Naive thymus-derived CD4-positive, alpha-beta T cell (primary cell): ENCODE measurements at regions not wholly inside any gene's neighbourhood (a gene's known extent, or its start where the extent isn't known, plus 50 kb on each side); places are given as distances from the start of the nearest gene placed in this dataset.

ENCODE experiments used
- ATAC-seq: fragments of 150-1000 bp; cut with Tn5 transposase; 2 replicates; pipeline ENCODE4 v1.10.0; 2021; ENCODE audit warnings: mild to moderate bottlenecking, moderate library complexity
- CTCF ChIA-PET: fragments of 350-600 bp; sonication (Branson Sonifier 250); formaldehyde crosslinking; loops from one replicate; lab custom pipeline; 2021; ENCODE audit warnings: antibody characterized with exemption; lab: Charles Lee
- POLR2A ChIA-PET: fragments of 350-600 bp; sonication (Branson Sonifier 250); formaldehyde crosslinking; loops from one replicate; lab custom pipeline; 2021; ENCODE audit warnings: antibody characterized with exemption, inconsistent platforms; lab: Charles Lee
- DNase-seq, 9 donors: peaks; one replicate each; pipeline versions ENCODE4 v3.0.0 to v3.0.0-alpha.2; 2020 to 2022; ENCODE audit warnings: mixed read lengths in 1 of 9
- H3K27ac ChIP-seq: one replicate; pipeline ENCODE4 v1.7.0; 2013; ENCODE audit warnings: mild to moderate bottlenecking, low read depth, low read length, moderate library complexity
- H3K27me3 ChIP-seq, 2 donors: one replicate each; pipeline ENCODE4 v1.7.0; 2013; ENCODE audit warnings: low read length in 2 of 2, mild to moderate bottlenecking in 2 of 2, moderate library complexity in 2 of 2; ENCODE audit not compliant: control insufficient read depth in 2 of 2, insufficient read depth in 2 of 2
- H3K36me3 ChIP-seq, 3 experiments: 1 replicate in 2 of 3; 2 replicates in 1 of 3; pipeline ENCODE4 v1.7.0; 2013; ENCODE audit warnings: low read length in 3 of 3, mild to moderate bottlenecking in 3 of 3, moderate library complexity in 1 of 3; ENCODE audit not compliant: insufficient read depth in 3 of 3, control insufficient read depth in 2 of 3
- H3K4me1 ChIP-seq, 2 donors: one replicate each; pipeline ENCODE4 v1.7.0; 2013; ENCODE audit warnings: low read length in 2 of 2, mild to moderate bottlenecking in 2 of 2, moderate library complexity in 1 of 2; ENCODE audit not compliant: control insufficient read depth in 2 of 2, insufficient read depth in 2 of 2
- H3K4me3 ChIP-seq: 2 replicates; pipeline ENCODE4 v1.7.0; 2013; ENCODE audit warnings: mild to moderate bottlenecking, low read length
- H3K9me3 ChIP-seq, 3 experiments: 1 replicate in 2 of 3; 2 replicates in 1 of 3; pipeline ENCODE4 v1.7.0; 2013; ENCODE audit warnings: low read length in 3 of 3; ENCODE audit not compliant: control insufficient read depth in 2 of 3
- H3K27ac Mint-ChIP-seq, 9 donors: one replicate each; pipeline ENCODE4 v1.8.0; 2020 to 2022; ENCODE audit warnings: mixed read lengths in 9 of 9, mild to moderate bottlenecking in 8 of 9, moderate library complexity in 5 of 9, inconsistent platforms in 2 of 9
- H3K27me3 Mint-ChIP-seq, 5 donors: one replicate each; pipeline ENCODE4 v1.8.0; 2021 to 2022; ENCODE audit warnings: mixed read lengths in 5 of 5, mild to moderate bottlenecking in 1 of 5
- H3K36me3 Mint-ChIP-seq, 5 donors: one replicate each; pipeline ENCODE4 v1.8.0; 2020 to 2022; ENCODE audit warnings: mixed read lengths in 5 of 5, mild to moderate bottlenecking in 3 of 5, inconsistent platforms in 1 of 5
- H3K4me1 Mint-ChIP-seq, 7 donors: one replicate each; pipeline ENCODE4 v1.8.0; 2020 to 2022; ENCODE audit warnings: mixed read lengths in 7 of 7, mild to moderate bottlenecking in 3 of 7, inconsistent platforms in 1 of 7
- H3K4me3 Mint-ChIP-seq, 10 donors: one replicate each; pipeline ENCODE4 v1.8.0; 2020 to 2022; ENCODE audit warnings: mild to moderate bottlenecking in 10 of 10, mixed read lengths in 10 of 10, moderate library complexity in 6 of 10, inconsistent platforms in 2 of 10
- H3K9me3 Mint-ChIP-seq, 11 donors: one replicate each; pipeline ENCODE4 v1.8.0; 2020 to 2022; ENCODE audit warnings: mixed read lengths in 11 of 11, mild to moderate bottlenecking in 4 of 11, inconsistent platforms in 1 of 11, moderate library complexity in 1 of 11
- intact Hi-C, 2 donors: fragments of 100-400 bp; cut with micrococcal nuclease; formaldehyde crosslinking; loops; one replicate each; pipeline ENCODE4 v1.15.1; 2023

- Mint-ChIP-seq H3K27ac (no peak overlapping the region), H3K4me1 (no peaks in the 10 kb centered on the region), H3K27me3 (peaks cover 0 to 3% (median 0%) of the 10 kb centered on the region in 5 donors), H3K9me3 (peaks cover 0 to 19% (median 2%) of the 10 kb centered on the region in 11 donors), H3K4me3 (no peak overlapping the region), H3K36me3 (no peaks in the 10 kb centered on the region)
- H3K36me3 ChIP-seq = no peaks in the 10 kb centered on the region
- no peak overlapping the region for H3K4me3 ChIP-seq
- no peaks in the 10 kb centered on the region for H3K4me1 ChIP-seq
- ChIA-PET POLR2A (interaction anchor here (0.5 kb wide), 1 partner anchor 12 kb away, joined by 4 read pairs; no protein-coding TSS in a partner anchor), CTCF (no interaction called here)
- no peak for ATAC-seq
- no peak overlapping the region for H3K27ac ChIP-seq
- H3K27me3 ChIP-seq = no peaks in the 10 kb centered on the region
- intact Hi-C loops = no loop called here
- no peak for DNase-seq
- no peaks in the 10 kb centered on the region for H3K9me3 ChIP-seq
Measured at GRCh38 chr5:155460501-155460931, 447.0 kb downstream of the KIF4B start.

DNA sequence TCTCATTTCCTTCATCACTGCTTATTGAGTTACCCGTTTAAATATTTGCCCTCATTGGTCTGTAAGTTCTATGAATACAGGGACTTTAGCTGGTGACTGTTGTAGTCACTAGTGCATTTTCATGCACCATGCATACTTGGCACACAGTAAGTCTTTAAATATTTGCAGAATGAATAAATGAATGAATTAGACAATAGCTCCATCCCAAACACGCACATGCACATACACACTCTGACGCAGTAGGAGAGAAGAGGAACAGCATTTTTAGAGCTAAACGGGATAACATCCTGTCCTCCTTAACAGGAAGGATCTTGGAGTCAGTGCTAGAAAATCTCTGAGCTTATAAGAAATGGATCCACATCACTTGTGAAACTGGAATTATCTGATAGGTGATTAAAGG is 447.7 kb downstream of the KIF4B start:
- Mint-ChIP-seq H3K4me3 (no peak overlapping the region), H3K27ac (no peak overlapping the region), H3K4me1 (no peaks in the 10 kb centered on the region), H3K36me3 (no peaks in the 10 kb centered on the region), H3K27me3 (peaks cover 0 to 3% (median 0%) of the 10 kb centered on the region in 5 donors), H3K9me3 (peaks cover 0 to 24% (median 2%) of the 10 kb centered on the region in 11 donors)
- Histone ChIP-seq H3K27me3 (no peaks in the 10 kb centered on the region), H3K4me1 (no peaks in the 10 kb centered on the region), H3K9me3 (no peaks in the 10 kb centered on the region), H3K4me3 (no peak overlapping the region), H3K27ac (no peak overlapping the region), H3K36me3 (no peaks in the 10 kb centered on the region)
- CTCF ChIA-PET = no interaction called here
- intact Hi-C loops = no loop called here
- DNase-seq = no peak
- ATAC-seq = no peak
- POLR2A ChIA-PET = no interaction called here

- Histone ChIP-seq H3K9me3 (no peaks in the 10 kb centered on the region), H3K4me3 (no peak overlapping the region), H3K27ac (no peak overlapping the region), H3K36me3 (no peaks in the 10 kb centered on the region), H3K4me1 (no peaks in the 10 kb centered on the region), H3K27me3 (no peaks in the 10 kb centered on the region)
- H3K4me1 Mint-ChIP-seq = no peaks in the 10 kb centered on the region
- no peaks in the 10 kb centered on the region for H3K36me3 Mint-ChIP-seq
- ChIA-PET CTCF (no interaction called here), POLR2A (no interaction called here)
- ATAC-seq (no peak), DNase-seq (no peak)
- H3K27ac Mint-ChIP-seq = no peak overlapping the region
- peaks cover 0 to 13% (median 2%) of the 10 kb centered on the region in 11 donors for H3K9me3 Mint-ChIP-seq
- no peak overlapping the region for H3K4me3 Mint-ChIP-seq
- H3K27me3 Mint-ChIP-seq = peaks cover 0 to 5% (median 0%) of the 10 kb centered on the region in 5 donors
- intact Hi-C loops = no loop called here
Measured at GRCh38 chr5:155466851-155467250, 453.3 kb downstream of the KIF4B start.

GRCh38 chr5:155471027-155471426 is 457.5 kb downstream of the KIF4B start:
- ChIA-PET CTCF (no interaction called here), POLR2A (no interaction called here)
- Mint-ChIP-seq H3K27ac (no peak overlapping the region), H3K27me3 (peaks cover 0 to 5% (median 0%) of the 10 kb centered on the region in 5 donors), H3K36me3 (no peaks in the 10 kb centered on the region), H3K4me1 (no peaks in the 10 kb centered on the region), H3K4me3 (no peak overlapping the region), H3K9me3 (peaks cover 0 to 4% (median 2%) of the 10 kb centered on the region in 11 donors)
- ATAC-seq = no peak
- no peaks in the 10 kb centered on the region for H3K4me1 ChIP-seq
- H3K27ac ChIP-seq = no peak overlapping the region
- intact Hi-C loops = no loop called here
- no peaks in the 10 kb centered on the region for H3K27me3 ChIP-seq
- no peak for DNase-seq
- no peaks in the 10 kb centered on the region for H3K36me3 ChIP-seq
- H3K9me3 ChIP-seq = no peaks in the 10 kb centered on the region
- H3K4me3 ChIP-seq = no peak overlapping the region

- peaks cover 0 to 3% (median 0%) of the 10 kb centered on the region in 11 donors for H3K9me3 Mint-ChIP-seq
- ATAC-seq (no peak), DNase-seq (no peak)
- H3K4me1 ChIP-seq = no peaks in the 10 kb centered on the region
- H3K27me3 Mint-ChIP-seq = no peaks in the 10 kb centered on the region
- no peak overlapping the region for H3K27ac Mint-ChIP-seq
- no peak overlapping the region for H3K4me3 ChIP-seq
- CTCF ChIA-PET = interaction anchor here (0.5 kb wide), 1 partner anchor 24 kb away, joined by 3 read pairs; no protein-coding TSS in a partner anchor
- H3K4me3 Mint-ChIP-seq = no peak overlapping the region
- no peaks in the 10 kb centered on the region for H3K4me1 Mint-ChIP-seq
- H3K27me3 ChIP-seq = no peaks in the 10 kb centered on the region
- H3K9me3 ChIP-seq = no peaks in the 10 kb centered on the region
- H3K36me3 ChIP-seq = no peaks in the 10 kb centered on the region
- no peaks in the 10 kb centered on the region for H3K36me3 Mint-ChIP-seq
- intact Hi-C loops = no loop called here
- POLR2A ChIA-PET = no interaction called here
- H3K27ac ChIP-seq = no peak overlapping the region
Measured at GRCh38 chr5:155472780-155473179, 459.2 kb downstream of the KIF4B start.

DNA sequence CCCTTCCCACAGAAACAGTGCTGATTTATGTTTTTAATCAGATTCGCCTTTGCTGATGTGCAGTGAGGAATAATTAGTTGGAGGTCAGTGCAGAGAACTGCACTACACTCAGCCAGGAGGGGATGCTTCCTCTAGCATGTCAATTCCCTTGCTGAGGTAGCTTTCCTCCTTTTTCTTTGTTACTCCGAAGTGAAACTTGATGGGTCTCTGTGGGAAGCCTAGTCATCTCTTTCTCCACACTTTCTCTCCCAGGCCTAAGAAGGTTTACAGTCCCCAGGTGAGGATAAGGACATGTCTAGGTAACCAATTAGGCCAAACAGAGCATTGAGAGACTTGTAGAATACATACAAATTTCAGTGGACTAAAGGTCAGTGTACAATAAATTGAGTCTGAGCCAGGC is 461.8 kb downstream of the KIF4B start:
- H3K4me1 ChIP-seq = no peaks in the 10 kb centered on the region
- CTCF ChIA-PET = no interaction called here
- H3K27me3 ChIP-seq = no peaks in the 10 kb centered on the region
- no peak overlapping the region for H3K4me3 Mint-ChIP-seq
- peaks cover 0 to 14% (median 0%) of the 10 kb centered on the region in 11 donors for H3K9me3 Mint-ChIP-seq
- no peak overlapping the region for H3K27ac ChIP-seq
- H3K4me3 ChIP-seq = no peak overlapping the region
- no peaks in the 10 kb centered on the region for H3K4me1 Mint-ChIP-seq
- ATAC-seq = no peak
- H3K27ac Mint-ChIP-seq = no peak overlapping the region
- no peaks in the 10 kb centered on the region for H3K36me3 ChIP-seq
- H3K9me3 ChIP-seq = no peaks in the 10 kb centered on the region
- POLR2A ChIA-PET = no interaction called here
- peaks cover 0 to 10% (median 0%) of the 10 kb centered on the region in 5 donors for H3K27me3 Mint-ChIP-seq
- H3K36me3 Mint-ChIP-seq = no peaks in the 10 kb centered on the region
- intact Hi-C loops = no loop called here
- no peak for DNase-seq

DNA sequence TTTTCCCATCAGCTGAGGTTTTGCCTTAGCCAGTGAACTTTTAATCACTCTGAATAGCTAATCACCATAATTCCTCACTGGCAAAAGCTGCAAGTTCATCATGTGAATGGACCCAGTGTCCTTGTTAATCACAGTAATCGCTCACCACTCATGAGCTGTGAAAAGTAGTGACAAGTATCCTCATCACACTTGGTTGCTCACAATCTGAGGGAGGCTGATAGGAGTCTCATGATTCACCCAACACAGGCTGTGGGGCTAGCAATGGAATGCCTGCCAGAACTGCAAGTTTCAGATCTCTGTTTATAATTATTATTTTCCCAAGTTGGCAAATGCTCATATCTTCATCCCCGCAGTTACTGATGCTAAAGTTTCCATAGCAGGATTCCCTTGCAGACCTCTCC is 467.2 kb downstream of the KIF4B start:
- H3K27me3 Mint-ChIP-seq = peaks cover 0 to 15% (median 0%) of the 10 kb centered on the region in 5 donors
- POLR2A ChIA-PET = no interaction called here
- H3K4me1 ChIP-seq = no peaks in the 10 kb centered on the region
- H3K4me1 Mint-ChIP-seq = no peaks in the 10 kb centered on the region
- intact Hi-C loops = no loop called here
- CTCF ChIA-PET = no interaction called here
- DNase-seq = no peak
- peaks cover 0 to 11% (median 0%) of the 10 kb centered on the region in 11 donors for H3K9me3 Mint-ChIP-seq
- no peak overlapping the region for H3K27ac Mint-ChIP-seq
- ATAC-seq = no peak
- no peaks in the 10 kb centered on the region for H3K36me3 Mint-ChIP-seq
- no peaks in the 10 kb centered on the region for H3K36me3 ChIP-seq
- no peaks in the 10 kb centered on the region for H3K27me3 ChIP-seq
- H3K27ac ChIP-seq = no peak overlapping the region
- no peak overlapping the region for H3K4me3 ChIP-seq
- no peak overlapping the region for H3K4me3 Mint-ChIP-seq
- H3K9me3 ChIP-seq = no peaks in the 10 kb centered on the region
